Loucy (cell line): ENCODE measurements at regions not wholly inside any gene's neighbourhood (a gene's known extent, or its start where the extent isn't known, plus 50 kb on each side); places are given as distances from the start of the nearest gene placed in this dataset.
"Not testable (repeated sequence)": the region's sequence is repeated elsewhere in the genome, so short reads cannot be mapped to it uniquely, and the experiment has no call there.

Source experiments
- H2AFZ ChIP-seq: fragments of 200-600 bp; sonication (generic); 2 replicates; pipeline ENCODE4 v1.6.0; 2016; ENCODE audit warnings: antibody characterized with exemption, mild to moderate bottlenecking, low read length, moderate library complexity
- H3F3A ChIP-seq: fragments of 200-600 bp; 2 replicates; pipeline ENCODE4 v1.6.0; 2016; ENCODE audit warnings: antibody characterized with exemption, low read depth, mild to moderate bottlenecking
- H3K27me3 ChIP-seq: fragments of 200-600 bp; sonication (generic); 2 replicates; pipeline ENCODE4 v1.6.1; 2014; ENCODE audit warnings: low read length, mild to moderate bottlenecking; ENCODE audit not compliant: insufficient read depth, poor library complexity, severe bottlenecking
- H3K36me3 ChIP-seq: fragments of 200-600 bp; sonication (generic); 2 replicates; pipeline ENCODE4 v1.6.1; 2016; ENCODE audit warnings: low read length; ENCODE audit not compliant: insufficient read depth
- H3K4me1 ChIP-seq: fragments of 200-600 bp; sonication (generic); 2 replicates; pipeline ENCODE4 v1.5.1; 2014; ENCODE audit warnings: low read length, mild to moderate bottlenecking; ENCODE audit not compliant: insufficient read depth, poor library complexity, severe bottlenecking
- H3K4me2 ChIP-seq: fragments of 200-600 bp; sonication (generic); 2 replicates; pipeline ENCODE4 v1.6.0; 2014; ENCODE audit warnings: antibody characterized with exemption, low read length, low read depth, mild to moderate bottlenecking; ENCODE audit not compliant: poor library complexity, severe bottlenecking
- H3K4me3 ChIP-seq: fragments of 200-600 bp; sonication (generic); 2 replicates; pipeline ENCODE4 v1.5.1; 2014; ENCODE audit warnings: low read length, mild to moderate bottlenecking, mixed read lengths; ENCODE audit not compliant: poor library complexity, severe bottlenecking
- H3K79me2 ChIP-seq: fragments of 200-600 bp; sonication (generic); 2 replicates; pipeline ENCODE4 v1.6.1; 2014; ENCODE audit warnings: low read length; ENCODE audit not compliant: insufficient read depth
- H3K9ac ChIP-seq: fragments of 200-600 bp; sonication (generic); 2 replicates; pipeline ENCODE4 v1.6.0; 2014; ENCODE audit warnings: mild to moderate bottlenecking, low read depth, low read length, moderate library complexity; ENCODE audit not compliant: poor library complexity, severe bottlenecking
- H3K9me2 ChIP-seq: fragments of 200-600 bp; sonication (generic); replicated peaks from 2 replicates; pipeline ENCODE4 v1.6.1; 2016; ENCODE audit warnings: low read depth, low read length, mixed read lengths
- H3K9me3 ChIP-seq: fragments of 200-600 bp; sonication (generic); 2 replicates; pipeline ENCODE4 v1.6.1; 2014; ENCODE audit warnings: mild to moderate bottlenecking, antibody characterized with exemption, low read length, low read depth; ENCODE audit not compliant: insufficient read depth
- H4K20me1 ChIP-seq: fragments of 200-600 bp; sonication (generic); 2 replicates; pipeline ENCODE4 v1.6.0; 2014; ENCODE audit warnings: antibody characterized with exemption, low read length, mild to moderate bottlenecking; ENCODE audit not compliant: insufficient read depth, poor library complexity, severe bottlenecking
- CTCF ChIP-seq: fragments of 200-600 bp; sonication (generic); conservative IDR thresholded peaks from 2 replicates; pipeline ENCODE4 v1.5.1; 2014; ENCODE audit warnings: mild to moderate bottlenecking, antibody characterized with exemption, low read length
- EZH2phosphoT487 ChIP-seq: fragments of 200-600 bp; IDR thresholded peaks from 2 replicates; pipeline ENCODE4 v1.6.1; 2018; ENCODE audit warnings: antibody characterized with exemption, mild to moderate bottlenecking, moderate library complexity, borderline replicate concordance

- TF ChIP-seq CTCF (no peak), EZH2phosphoT487 (no peak)
- Histone ChIP-seq H3K9me2 (no peaks in the 10 kb centered on the region), H2AFZ (no peak overlapping the region), H3K9me3 (no peaks in the 10 kb centered on the region), H3F3A (no peaks in the 10 kb centered on the region), H4K20me1 (no peaks in the 10 kb centered on the region), H3K36me3 (no peaks in the 10 kb centered on the region), H3K4me1 (no peaks in the 10 kb centered on the region), H3K9ac (no peak overlapping the region), H3K4me2 (no peak overlapping the region), H3K4me3 (no peak overlapping the region), H3K27me3 (no peaks in the 10 kb centered on the region), H3K79me2 (no peaks in the 10 kb centered on the region)
Observed at GRCh38 chr12:131290255-131290959, 336.7 kb downstream of the ADGRD1 start.

- H3K9ac ChIP-seq, result not testable (repeated sequence)
Observed at GRCh38 chr12:131293071-131294015, 339.6 kb downstream of the ADGRD1 start.

GRCh38 chr12:131294716-131295115 lies 341.0 kb downstream of the ADGRD1 start:
- not testable (repeated sequence) for H3K79me2 ChIP-seq, H3K36me3 ChIP-seq, H3F3A ChIP-seq, H3K9me3 ChIP-seq, H3K4me1 ChIP-seq, H3K4me3 ChIP-seq, H3K9me2 ChIP-seq, H4K20me1 ChIP-seq, H3K27me3 ChIP-seq, H2AFZ ChIP-seq, H3K9ac ChIP-seq, H3K4me2 ChIP-seq

More at GRCh38 chr12:131293071-131294015, 339.6 kb downstream of the ADGRD1 start:
- not testable (repeated sequence) for H4K20me1 ChIP-seq, H3K9me2 ChIP-seq, H3K4me1 ChIP-seq, H2AFZ ChIP-seq, H3K4me2 ChIP-seq, H3K79me2 ChIP-seq, H3K4me3 ChIP-seq, H3K36me3 ChIP-seq, H3K9me3 ChIP-seq, H3K27me3 ChIP-seq, H3F3A ChIP-seq

- not testable (repeated sequence) for H4K20me1 ChIP-seq, H3K4me3 ChIP-seq, H3K4me2 ChIP-seq, H2AFZ ChIP-seq, H3K9me3 ChIP-seq, H3K27me3 ChIP-seq, H3K9me2 ChIP-seq, H3K36me3 ChIP-seq, H3K9ac ChIP-seq, H3K79me2 ChIP-seq, H3F3A ChIP-seq, H3K4me1 ChIP-seq
Observed at GRCh38 chr12:131295117-131295516, 341.4 kb downstream of the ADGRD1 start.

GRCh38 chr12:131295559-131295958 lies 341.9 kb downstream of the ADGRD1 start:
- not testable (repeated sequence) for H3K4me1 ChIP-seq, H3K9ac ChIP-seq, H3K9me3 ChIP-seq, H3K36me3 ChIP-seq, H3K79me2 ChIP-seq, H4K20me1 ChIP-seq, H3F3A ChIP-seq, H3K27me3 ChIP-seq, H2AFZ ChIP-seq, H3K4me3 ChIP-seq, H3K4me2 ChIP-seq, H3K9me2 ChIP-seq

- not testable (repeated sequence) for H3K4me2 ChIP-seq, H3K4me1 ChIP-seq, H3K27me3 ChIP-seq, H3K36me3 ChIP-seq, H4K20me1 ChIP-seq, H2AFZ ChIP-seq, H3K4me3 ChIP-seq, H3K9ac ChIP-seq, H3K9me3 ChIP-seq, H3K79me2 ChIP-seq, H3F3A ChIP-seq, H3K9me2 ChIP-seq
Observed at GRCh38 chr12:131296136-131296535, 342.4 kb downstream of the ADGRD1 start.
